ENCODE measurements at regions not wholly inside any gene's neighbourhood (a gene's known extent, or its start where the extent isn't known, plus 50 kb on each side); places are given as distances from the start of the nearest gene placed in this dataset.

DNA sequence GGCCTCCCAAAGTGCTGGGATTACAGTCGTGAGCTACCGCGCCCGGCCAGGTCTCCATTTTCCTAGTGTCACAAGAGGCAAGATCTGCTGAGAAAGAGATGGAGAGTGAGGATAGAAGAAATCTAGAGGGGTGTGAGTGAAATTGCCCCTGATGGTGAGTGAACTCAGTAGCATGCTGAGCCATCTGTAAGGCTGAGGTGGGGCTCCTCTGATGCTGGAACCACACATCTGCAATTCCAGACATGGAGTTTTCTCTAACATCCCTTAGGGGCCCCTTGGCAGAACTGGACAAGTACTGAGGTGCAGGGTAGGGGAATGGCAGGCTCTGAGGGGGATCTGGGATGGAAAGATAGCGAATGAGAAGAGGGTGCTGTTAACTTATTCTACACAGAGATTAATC lies 72.0 kb upstream of the FER start:
- Histone ChIP-seq H3K4me1 (ENCODE audit: control insufficient read depth in 3 of 3, insufficient read depth in 2 of 3, low read depth in 1 of 3, low read length in 2 of 3) (no peaks in the 10 kb centered on the region), H3K27ac (ENCODE audit: low read depth in 1 of 3, low read length in 2 of 3) (no peak overlapping the region), H3K27me3 (ENCODE audit: control insufficient read depth in 3 of 3, insufficient read depth in 3 of 3, low read length in 3 of 3) (peaks cover 0 to 3% (median 0%) of the 10 kb centered on the region in 3 donors), H3K9me3 (ENCODE audit: control insufficient read depth in 2 of 2, insufficient read depth in 1 of 2, low read depth in 1 of 2, low read length in 1 of 2) (no peaks in the 10 kb centered on the region), H3K4me3 (ENCODE audit: low read depth in 1 of 3, low read length in 3 of 3) (no peak overlapping the region), H3K36me3 (ENCODE audit: control insufficient read depth in 3 of 3, insufficient read depth in 2 of 3, low read depth in 1 of 3, low read length in 3 of 3) (no peaks in the 10 kb centered on the region)
- no peak for FAIRE-seq
- DNase-seq: no peak
- WGBS, 3 donors: 95 to 96% (median 96%) methylated on average over 5 of the region's 5 CpGs

- H3K36me3 ChIP-seq (ENCODE audit: control insufficient read depth in 3 of 3, insufficient read depth in 2 of 3, low read depth in 1 of 3, low read length in 3 of 3): no peaks in the 10 kb centered on the region
- no peak for FAIRE-seq
- WGBS, 3 donors: 44 to 64% (median 53%) methylated on average over 2 of the region's 2 CpGs
Observed at GRCh38 chr5:108672639-108673038, 75.1 kb upstream of the FER start.

DNA sequence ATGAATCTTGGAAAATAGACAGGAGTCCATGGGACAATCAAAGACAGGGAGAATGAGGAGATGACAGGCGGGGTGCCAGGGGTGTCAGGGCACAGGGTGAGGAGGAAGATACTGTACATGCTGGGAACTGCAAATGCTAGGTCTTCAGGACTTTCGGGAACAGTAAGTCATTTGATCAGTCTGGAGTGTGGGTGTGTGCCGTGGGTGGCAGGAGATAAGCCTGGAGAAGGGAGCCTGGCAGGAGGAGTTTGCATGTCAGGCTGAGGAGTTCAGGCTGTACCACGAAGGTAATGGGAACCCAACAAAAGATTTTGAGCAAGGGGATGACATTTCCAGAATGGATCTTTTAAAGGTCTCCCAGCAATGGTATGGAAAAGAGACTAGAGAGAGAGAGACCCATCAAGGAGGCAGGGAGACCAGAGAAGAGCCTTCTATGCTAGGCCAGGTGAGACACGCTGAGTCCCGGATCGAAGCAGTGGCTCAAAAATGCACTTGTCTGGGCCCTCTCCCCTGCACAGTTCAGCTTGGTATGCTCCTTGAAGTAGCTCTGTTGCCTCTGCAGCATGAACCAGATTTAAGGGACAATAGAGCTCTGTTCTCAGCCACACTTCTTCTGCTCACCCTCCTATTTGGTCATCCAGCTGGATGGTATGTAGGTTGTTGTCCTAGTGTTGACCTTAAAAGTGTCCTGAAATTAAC lies 77.0 kb upstream of the FER start:
- H3K4me1 ChIP-seq (ENCODE audit: control insufficient read depth in 3 of 3, insufficient read depth in 2 of 3, low read depth in 1 of 3, low read length in 2 of 3): no peaks in the 10 kb centered on the region
- H3K4me3 ChIP-seq (ENCODE audit: low read depth in 1 of 3, low read length in 3 of 3): no peak overlapping the region
- WGBS, 3 donors: 46 to 66% (median 54%) methylated on average over 7 of the region's 7 CpGs
- no peak overlapping the region for H3K27ac ChIP-seq (ENCODE audit: low read depth in 1 of 3, low read length in 2 of 3)
- no peak for FAIRE-seq
- no peaks in the 10 kb centered on the region for H3K9me3 ChIP-seq (ENCODE audit: control insufficient read depth in 2 of 2, insufficient read depth in 1 of 2, low read depth in 1 of 2, low read length in 1 of 2)
- H3K36me3 ChIP-seq (ENCODE audit: control insufficient read depth in 3 of 3, insufficient read depth in 2 of 3, low read depth in 1 of 3, low read length in 3 of 3): no peaks in the 10 kb centered on the region
- no peaks in the 10 kb centered on the region for H3K27me3 ChIP-seq (ENCODE audit: control insufficient read depth in 3 of 3, insufficient read depth in 3 of 3, low read length in 3 of 3)
- peak in 1 of 2 donors; percentile 7 for DNase-seq

More at GRCh38 chr5:108672639-108673038, 75.1 kb upstream of the FER start:
- H3K27me3 ChIP-seq (ENCODE audit: control insufficient read depth in 3 of 3, insufficient read depth in 3 of 3, low read length in 3 of 3): no peaks in the 10 kb centered on the region
- no peak overlapping the region for H3K4me3 ChIP-seq (ENCODE audit: low read depth in 1 of 3, low read length in 3 of 3)
- no peaks in the 10 kb centered on the region for H3K9me3 ChIP-seq (ENCODE audit: control insufficient read depth in 2 of 2, insufficient read depth in 1 of 2, low read depth in 1 of 2, low read length in 1 of 2)
- DNase-seq: no peak
- no peaks in the 10 kb centered on the region for H3K4me1 ChIP-seq (ENCODE audit: control insufficient read depth in 3 of 3, insufficient read depth in 2 of 3, low read depth in 1 of 3, low read length in 2 of 3)
- H3K27ac ChIP-seq (ENCODE audit: low read depth in 1 of 3, low read length in 2 of 3): no peak overlapping the region

GRCh38 chr5:108669462-108669861 lies 78.2 kb upstream of the FER start:
- H3K36me3 ChIP-seq (ENCODE audit: control insufficient read depth in 3 of 3, insufficient read depth in 2 of 3, low read depth in 1 of 3, low read length in 3 of 3): no peaks in the 10 kb centered on the region
- H3K27ac ChIP-seq (ENCODE audit: low read depth in 1 of 3, low read length in 2 of 3): no peak overlapping the region
- no peak for DNase-seq
- 73 to 87% (median 79%) methylated on average over 1 of the region's 1 CpG for WGBS, 3 donors
- no peaks in the 10 kb centered on the region for H3K9me3 ChIP-seq (ENCODE audit: control insufficient read depth in 2 of 2, insufficient read depth in 1 of 2, low read depth in 1 of 2, low read length in 1 of 2)
- FAIRE-seq: no peak
- no peaks in the 10 kb centered on the region for H3K27me3 ChIP-seq (ENCODE audit: control insufficient read depth in 3 of 3, insufficient read depth in 3 of 3, low read length in 3 of 3)
- no peak overlapping the region for H3K4me3 ChIP-seq (ENCODE audit: low read depth in 1 of 3, low read length in 3 of 3)
- H3K4me1 ChIP-seq (ENCODE audit: control insufficient read depth in 3 of 3, insufficient read depth in 2 of 3, low read depth in 1 of 3, low read length in 2 of 3): no peaks in the 10 kb centered on the region

- no peaks in the 10 kb centered on the region for H3K27me3 ChIP-seq (ENCODE audit: control insufficient read depth in 3 of 3, insufficient read depth in 3 of 3, low read length in 3 of 3)
- no peaks in the 10 kb centered on the region for H3K9me3 ChIP-seq (ENCODE audit: control insufficient read depth in 2 of 2, insufficient read depth in 1 of 2, low read depth in 1 of 2, low read length in 1 of 2)
- H3K27ac ChIP-seq (ENCODE audit: low read depth in 1 of 3, low read length in 2 of 3): no peak overlapping the region
- no peaks in the 10 kb centered on the region for H3K36me3 ChIP-seq (ENCODE audit: control insufficient read depth in 3 of 3, insufficient read depth in 2 of 3, low read depth in 1 of 3, low read length in 3 of 3)
- no peaks in the 10 kb centered on the region for H3K4me1 ChIP-seq (ENCODE audit: control insufficient read depth in 3 of 3, insufficient read depth in 2 of 3, low read depth in 1 of 3, low read length in 2 of 3)
- DNase-seq (no peak), FAIRE-seq (no peak)
- 50 to 61% (median 55%) methylated on average over 3 of the region's 3 CpGs for WGBS, 3 donors
- no peak overlapping the region for H3K4me3 ChIP-seq (ENCODE audit: low read depth in 1 of 3, low read length in 3 of 3)
Observed at GRCh38 chr5:108661590-108662219, 86.0 kb upstream of the FER start.

DNA sequence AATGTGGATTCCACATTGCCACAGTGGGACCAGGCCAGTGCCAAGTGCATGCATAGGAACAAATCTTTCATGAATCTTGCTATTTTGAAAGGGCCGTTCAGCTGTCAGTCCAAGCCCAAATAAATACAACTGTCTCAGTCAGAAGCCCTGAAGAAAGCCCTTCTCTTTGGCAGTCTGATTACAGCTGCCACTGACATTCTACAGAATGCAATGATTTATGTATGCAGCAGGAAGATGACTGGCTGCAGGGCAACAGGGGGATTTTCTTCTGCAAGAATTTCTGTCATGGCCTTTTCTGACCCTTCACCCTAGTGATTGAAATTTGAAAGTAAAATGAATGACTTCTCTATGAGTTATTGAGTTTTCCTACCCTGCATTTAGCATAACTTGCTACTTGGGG lies 86.7 kb upstream of the FER start:
- Histone ChIP-seq H3K4me3 (ENCODE audit: low read depth in 1 of 3, low read length in 3 of 3) (no peak overlapping the region), H3K9me3 (ENCODE audit: control insufficient read depth in 2 of 2, insufficient read depth in 1 of 2, low read depth in 1 of 2, low read length in 1 of 2) (no peaks in the 10 kb centered on the region), H3K36me3 (ENCODE audit: control insufficient read depth in 3 of 3, insufficient read depth in 2 of 3, low read depth in 1 of 3, low read length in 3 of 3) (no peaks in the 10 kb centered on the region), H3K27me3 (ENCODE audit: control insufficient read depth in 3 of 3, insufficient read depth in 3 of 3, low read length in 3 of 3) (no peaks in the 10 kb centered on the region), H3K27ac (ENCODE audit: low read depth in 1 of 3, low read length in 2 of 3) (no peak overlapping the region), H3K4me1 (ENCODE audit: control insufficient read depth in 3 of 3, insufficient read depth in 2 of 3, low read depth in 1 of 3, low read length in 2 of 3) (no peaks in the 10 kb centered on the region)
- no peak for DNase-seq
- WGBS, 3 donors: 64 to 80% (median 78%) methylated on average over 1 of the region's 1 CpG
- no peak for FAIRE-seq

DNA sequence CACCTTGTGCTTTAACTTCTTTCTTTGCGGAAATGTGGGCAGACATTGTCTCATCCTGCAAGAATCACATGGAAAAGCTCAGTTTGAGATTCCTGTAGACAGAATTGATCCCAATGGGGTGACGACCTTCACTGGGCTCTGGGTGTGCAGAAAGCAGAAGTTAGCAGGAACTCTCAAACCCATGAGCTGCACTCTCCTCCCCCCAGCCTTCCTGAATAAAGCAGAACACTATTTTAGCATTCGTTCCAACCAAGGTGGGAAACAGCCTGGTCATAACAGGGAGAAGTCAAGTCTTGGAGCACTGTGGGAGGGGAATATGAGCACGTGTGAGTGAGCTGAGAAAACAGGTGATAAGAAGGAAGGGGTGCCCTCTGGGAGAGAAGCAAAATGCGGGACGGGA lies 87.4 kb upstream of the FER start:
- Histone ChIP-seq H3K4me3 (ENCODE audit: low read depth in 1 of 3, low read length in 3 of 3) (no peak overlapping the region), H3K27me3 (ENCODE audit: control insufficient read depth in 3 of 3, insufficient read depth in 3 of 3, low read length in 3 of 3) (no peaks in the 10 kb centered on the region), H3K4me1 (ENCODE audit: control insufficient read depth in 3 of 3, insufficient read depth in 2 of 3, low read depth in 1 of 3, low read length in 2 of 3) (no peaks in the 10 kb centered on the region), H3K27ac (ENCODE audit: low read depth in 1 of 3, low read length in 2 of 3) (no peak overlapping the region), H3K9me3 (ENCODE audit: control insufficient read depth in 2 of 2, insufficient read depth in 1 of 2, low read depth in 1 of 2, low read length in 1 of 2) (no peaks in the 10 kb centered on the region), H3K36me3 (ENCODE audit: control insufficient read depth in 3 of 3, insufficient read depth in 2 of 3, low read depth in 1 of 3, low read length in 3 of 3) (no peaks in the 10 kb centered on the region)
- 66 to 76% (median 68%) methylated on average over 6 of the region's 6 CpGs for WGBS, 3 donors
- DNase-seq: no peak
- no peak for FAIRE-seq

GRCh38 chr5:108659531-108659930 lies 88.2 kb upstream of the FER start:
- DNase-seq (no peak), FAIRE-seq (no peak)
- H3K9me3 ChIP-seq (ENCODE audit: control insufficient read depth in 2 of 2, insufficient read depth in 1 of 2, low read depth in 1 of 2, low read length in 1 of 2): no peaks in the 10 kb centered on the region
- H3K27me3 ChIP-seq (ENCODE audit: control insufficient read depth in 3 of 3, insufficient read depth in 3 of 3, low read length in 3 of 3): no peaks in the 10 kb centered on the region
- 22 to 58% (median 28%) methylated on average over 3 of the region's 3 CpGs for WGBS, 3 donors
- no peak overlapping the region for H3K27ac ChIP-seq (ENCODE audit: low read depth in 1 of 3, low read length in 2 of 3)
- H3K36me3 ChIP-seq (ENCODE audit: control insufficient read depth in 3 of 3, insufficient read depth in 2 of 3, low read depth in 1 of 3, low read length in 3 of 3): no peaks in the 10 kb centered on the region
- H3K4me1 ChIP-seq (ENCODE audit: control insufficient read depth in 3 of 3, insufficient read depth in 2 of 3, low read depth in 1 of 3, low read length in 2 of 3): no peaks in the 10 kb centered on the region
- no peak overlapping the region for H3K4me3 ChIP-seq (ENCODE audit: low read depth in 1 of 3, low read length in 3 of 3)

Data from small intestine (tissue), 7 donors.